Body of pancreas (tissue), 4 donors: ENCODE measurements at regions not wholly inside any gene's neighbourhood (a gene's known extent, or its start where the extent isn't known, plus 50 kb on each side); places are given as distances from the start of the nearest gene placed in this dataset.

Experiments used
- CTCF ChIP-seq, 7 experiments: fragments of 450-650 bp in 4 of 7; fragments of 200-600 bp in 3 of 7; sonication (generic) in 3 of 7; IDR thresholded peaks; one replicate each; pipeline ENCODE4 v1.5.1; 2016 to 2019; ENCODE audit warnings: antibody characterized with exemption in 7 of 7
- POLR2A ChIP-seq, 3 donors: fragments of 450-650 bp; IDR thresholded peaks; one replicate each; pipeline ENCODE4 v1.6.1; 2016; ENCODE audit warnings: antibody characterized with exemption in 3 of 3, mild to moderate bottlenecking in 2 of 3

GRCh38 chr1:175839779-175840669 is 96.6 kb upstream of the TNR start:
- TF ChIP-seq CTCF (IDR thresholded peaks at IDR 0.05) = no peak
- no peak for TF ChIP-seq POLR2A (IDR thresholded peaks at IDR 0.05)
